ENCODE measurements at regions not wholly inside any gene's neighbourhood (a gene's known extent, or its start where the extent isn't known, plus 50 kb on each side); places are given as distances from the start of the nearest gene placed in this dataset.

DNA sequence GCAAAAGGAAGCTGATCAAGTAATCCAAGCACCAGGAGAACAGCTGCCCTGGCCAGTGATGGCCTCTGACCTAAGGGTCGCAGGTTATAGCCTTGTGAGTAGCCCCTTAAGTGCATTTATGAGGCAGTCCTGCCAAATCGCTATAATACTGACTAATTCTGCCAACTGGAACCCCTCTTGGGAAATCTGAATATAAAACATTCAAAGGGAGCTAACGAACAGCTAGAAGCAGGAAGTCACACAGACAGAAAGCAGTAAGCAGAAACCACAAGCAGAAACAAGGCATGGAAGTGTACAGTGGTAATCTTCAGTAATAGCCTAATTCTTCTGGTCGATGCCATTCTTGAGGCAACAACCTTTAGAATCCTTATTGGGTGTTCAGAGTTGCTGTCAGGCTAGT, 521.3 kb downstream of the METTL4 start:
- DNase-seq (ENCODE audit: low spot score): no peak

DNA sequence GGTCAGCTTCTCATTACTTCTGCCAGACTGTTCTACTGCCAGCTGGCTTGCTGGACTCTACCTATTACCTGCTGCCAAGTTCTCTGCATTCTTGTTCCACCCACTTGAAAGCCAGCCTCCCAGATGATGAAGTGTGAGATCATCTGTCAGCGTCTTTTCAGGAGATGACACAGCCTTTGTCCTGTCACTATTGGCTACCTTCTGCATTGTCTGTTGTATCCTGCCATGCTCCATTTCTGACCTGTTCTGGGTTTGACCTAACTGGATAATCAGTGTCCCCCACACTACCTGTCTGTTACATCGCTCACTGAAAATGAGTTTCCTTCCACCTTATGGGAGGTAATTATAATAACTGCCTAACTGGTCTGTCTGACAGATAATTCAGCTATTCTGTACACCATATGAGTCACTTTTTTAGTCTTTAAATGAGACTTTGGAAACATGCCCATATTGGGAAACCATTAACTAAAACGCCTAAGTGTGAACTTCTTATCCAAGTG, 520.6 kb downstream of the METTL4 start:
- no peak for DNase-seq (ENCODE audit: low spot score)

DNA sequence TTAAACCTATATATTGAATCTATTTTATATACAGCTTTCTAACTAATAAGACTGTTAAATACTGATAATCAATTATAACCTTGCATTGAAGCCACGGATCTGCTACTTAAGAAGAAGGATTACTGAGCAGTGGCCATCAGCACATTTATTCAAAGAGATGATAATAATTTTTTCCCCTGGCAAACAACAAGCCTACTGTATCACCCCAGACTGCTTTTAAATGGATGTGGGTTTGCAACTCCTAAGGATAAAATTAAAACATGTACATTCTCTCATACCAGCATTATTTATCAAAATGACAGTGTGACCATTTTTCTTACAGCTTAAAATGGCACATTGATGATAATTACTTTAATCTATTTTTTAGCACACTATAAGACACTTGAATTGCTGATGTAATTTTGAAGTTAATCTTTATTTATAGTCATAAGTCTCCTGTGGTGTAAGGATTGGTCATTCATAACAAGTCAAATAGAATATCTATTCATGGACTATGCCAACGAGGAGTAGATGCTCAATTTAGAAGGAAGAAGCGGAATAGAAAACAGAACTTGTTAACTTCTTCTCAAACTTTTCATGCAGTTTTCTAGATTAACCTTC, 517.7 kb downstream of the METTL4 start:
- no peak for DNase-seq (ENCODE audit: low spot score)

DNA sequence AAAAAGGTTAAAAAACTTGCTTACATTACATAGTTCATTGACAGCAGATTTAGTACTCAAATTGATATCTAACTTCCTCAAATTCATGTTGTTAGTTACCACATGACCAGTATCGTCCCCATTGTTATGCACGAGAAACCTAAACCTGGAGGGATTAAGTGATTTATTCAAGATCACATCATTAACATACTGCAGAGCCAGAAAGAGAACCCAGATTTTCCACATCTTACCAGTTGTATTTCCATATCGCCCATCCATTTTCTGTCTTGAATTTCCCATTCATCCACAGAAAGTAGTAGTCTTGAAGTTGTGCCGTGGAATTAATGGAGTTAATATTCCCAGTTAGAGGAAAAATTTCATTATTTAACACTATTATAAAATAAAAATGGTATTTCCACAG, 512.0 kb downstream of the METTL4 start:
- DNase-seq (ENCODE audit: low spot score): no peak

DNA sequence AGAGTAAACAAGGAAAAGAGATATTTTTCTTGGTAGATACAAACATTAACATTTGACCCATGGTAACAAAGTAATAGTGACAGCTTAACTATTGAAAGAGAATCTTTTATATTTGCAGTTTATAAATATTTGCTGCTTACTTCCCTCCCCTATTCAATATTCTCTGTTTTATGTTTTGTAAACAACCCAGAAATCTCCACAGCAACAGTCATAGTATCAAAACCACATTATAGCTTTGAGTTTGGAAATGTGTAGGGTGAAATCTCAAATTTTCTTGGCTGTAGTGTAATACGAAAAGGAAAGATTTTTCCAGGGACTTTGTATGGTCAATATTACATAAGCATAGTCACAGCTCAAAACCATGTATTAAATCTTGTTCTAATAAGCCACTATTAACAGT, 511.2 kb downstream of the METTL4 start:
- DNase-seq (ENCODE audit: low spot score): no peak

- DNase-seq (ENCODE audit: low spot score): no peak
Measured at GRCh38 chr18:2070631-2071030, 500.7 kb downstream of the METTL4 start.

- no peak for DNase-seq (ENCODE audit: low spot score)
Measured at GRCh38 chr18:2075499-2075898, 495.8 kb downstream of the METTL4 start.

GRCh38 chr18:2082676-2083075, 488.6 kb downstream of the METTL4 start:
- DNase-seq (ENCODE audit: low spot score): no peak

DNA sequence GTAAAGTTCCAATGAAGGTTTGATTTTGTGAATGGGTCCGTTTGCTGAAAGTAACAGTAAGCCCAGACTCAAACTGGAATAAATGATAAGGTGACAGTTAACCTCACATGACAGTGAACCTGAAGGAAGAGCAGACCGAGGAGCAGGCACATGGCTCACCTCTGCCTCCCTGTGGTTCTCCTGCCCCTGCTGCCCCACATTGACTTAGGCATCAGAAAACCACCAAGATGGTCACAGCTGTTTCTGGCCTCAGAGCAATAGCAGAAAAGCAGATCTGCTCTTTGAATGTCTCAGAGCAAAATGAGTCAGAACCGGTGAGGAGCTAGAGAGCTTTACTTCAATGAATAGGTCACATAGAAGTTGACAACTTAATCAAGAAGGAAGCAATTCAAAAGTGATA, 487.6 kb downstream of the METTL4 start:
- peak; percentile 28 for DNase-seq (ENCODE audit: low spot score)

DNA sequence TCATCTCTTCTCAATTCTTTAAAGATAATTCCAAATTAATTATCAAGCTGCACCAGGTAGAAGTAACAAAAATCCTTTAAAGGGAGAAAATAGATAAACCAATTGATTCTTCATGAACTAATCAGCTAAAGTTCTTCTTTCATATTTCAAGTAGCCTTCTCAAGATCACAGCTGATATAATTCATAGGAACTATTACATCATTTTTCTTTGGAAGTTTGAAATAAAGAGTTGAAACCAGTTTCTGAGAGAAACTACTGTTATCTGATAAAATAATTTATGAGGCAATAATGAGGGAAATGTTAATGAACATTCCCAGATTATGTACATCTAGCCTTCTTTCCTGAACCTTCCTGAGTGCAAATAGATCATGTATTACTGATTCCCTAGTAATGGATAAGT, 484.9 kb downstream of the METTL4 start:
- no peak for DNase-seq (ENCODE audit: low spot score)

GRCh38 chr18:2087877-2088673, 483.2 kb downstream of the METTL4 start:
- DNase-seq (ENCODE audit: low spot score): no peak

GRCh38 chr18:2089396-2089795, 481.9 kb downstream of the METTL4 start:
- no peak for DNase-seq (ENCODE audit: low spot score)

DNA sequence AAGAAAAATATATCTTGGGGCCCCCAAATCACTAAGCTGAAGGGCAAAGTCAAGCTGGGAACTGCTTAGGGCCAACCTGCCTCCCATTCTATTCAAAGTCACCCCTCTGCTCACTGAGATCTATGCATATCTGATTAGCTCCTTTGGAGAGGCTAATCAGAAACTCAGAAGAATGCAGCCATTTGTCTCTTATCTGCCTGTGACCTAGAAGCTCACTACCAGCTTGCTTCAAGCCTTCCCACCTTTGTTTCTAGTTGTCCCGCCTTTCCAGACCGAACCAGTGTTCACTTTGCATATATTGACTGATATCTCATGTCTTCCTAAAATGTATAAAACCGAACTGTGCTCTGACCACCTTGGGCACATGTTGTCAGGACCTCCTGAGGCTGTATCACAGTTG, 479.4 kb downstream of the METTL4 start:
- DNase-seq (ENCODE audit: low spot score): no peak

- DNase-seq (ENCODE audit: low spot score): no peak
Measured at GRCh38 chr18:2096551-2096950, 474.8 kb downstream of the METTL4 start.

GRCh38 chr18:2100694-2101213, 470.6 kb downstream of the METTL4 start:
- DNase-seq (ENCODE audit: low spot score): no peak

DNA sequence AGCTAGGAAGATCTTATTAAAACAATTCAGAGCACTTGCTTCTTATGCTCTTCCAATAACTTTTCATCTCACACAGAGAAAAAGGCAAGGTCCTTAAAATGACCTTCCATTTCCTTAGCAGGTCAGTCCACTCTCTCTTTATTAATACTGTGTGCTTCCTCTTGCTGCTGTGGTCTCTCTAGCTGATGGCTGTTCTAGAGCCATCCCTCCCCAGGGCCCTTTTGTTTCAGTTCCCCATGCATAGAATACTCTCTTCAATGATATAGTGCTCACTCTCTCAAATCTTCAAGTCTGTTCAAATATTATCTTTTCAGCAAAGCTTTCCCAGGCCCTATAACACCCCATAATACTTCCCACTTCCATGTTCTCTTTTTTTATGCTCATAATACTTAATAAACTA, 469.3 kb downstream of the METTL4 start:
- no peak for DNase-seq (ENCODE audit: low spot score)

GRCh38 chr18:2103299-2103698, 468.0 kb downstream of the METTL4 start:
- DNase-seq (ENCODE audit: low spot score): no peak

DNA sequence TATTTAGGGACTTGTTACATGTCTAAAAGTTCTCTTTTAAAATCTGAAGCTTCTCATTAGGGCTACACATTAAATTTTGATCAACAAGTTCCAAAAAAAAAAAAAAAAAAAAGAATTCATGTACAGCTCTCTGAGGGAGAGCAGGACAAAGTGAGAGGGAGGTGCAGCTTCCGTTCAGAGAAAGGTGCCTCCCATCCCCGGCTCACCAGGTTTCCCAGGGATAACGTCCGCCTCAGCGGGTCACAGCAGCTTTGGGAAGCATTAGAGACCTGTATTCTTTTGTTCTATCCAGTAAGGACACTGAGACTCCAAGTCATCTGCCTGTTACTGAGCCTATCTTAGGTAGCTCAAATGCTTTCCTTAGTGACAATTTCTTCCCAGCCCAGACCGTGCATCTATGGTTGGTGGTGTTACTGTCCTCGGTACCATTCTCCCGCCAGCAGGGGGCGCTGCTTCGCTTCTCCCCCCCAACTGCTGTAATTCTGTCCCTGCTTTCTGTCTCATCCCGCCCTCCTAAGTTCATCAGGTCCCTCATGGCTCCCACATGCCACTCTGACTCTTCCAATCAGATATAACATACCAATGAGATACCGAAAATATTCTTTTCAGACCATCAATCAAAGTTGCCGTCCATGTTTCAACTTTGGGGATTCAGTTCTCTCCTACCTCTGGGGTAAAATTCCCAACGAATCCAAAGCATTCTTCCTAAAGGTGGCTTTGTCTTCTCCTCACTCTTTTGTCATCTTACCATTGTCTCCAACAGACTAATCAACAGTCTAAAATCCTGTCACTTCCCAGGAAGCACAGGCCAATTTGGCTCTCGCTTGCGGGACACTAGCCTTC, 466.5 kb downstream of the METTL4 start:
- peak; percentile 70 for DNase-seq (ENCODE audit: low spot score)

- no peak for DNase-seq (ENCODE audit: low spot score)
Measured at GRCh38 chr18:2108591-2108990, 462.7 kb downstream of the METTL4 start.

- DNase-seq (ENCODE audit: low spot score): no peak
Measured at GRCh38 chr18:2111456-2111855, 459.8 kb downstream of the METTL4 start.

DNA sequence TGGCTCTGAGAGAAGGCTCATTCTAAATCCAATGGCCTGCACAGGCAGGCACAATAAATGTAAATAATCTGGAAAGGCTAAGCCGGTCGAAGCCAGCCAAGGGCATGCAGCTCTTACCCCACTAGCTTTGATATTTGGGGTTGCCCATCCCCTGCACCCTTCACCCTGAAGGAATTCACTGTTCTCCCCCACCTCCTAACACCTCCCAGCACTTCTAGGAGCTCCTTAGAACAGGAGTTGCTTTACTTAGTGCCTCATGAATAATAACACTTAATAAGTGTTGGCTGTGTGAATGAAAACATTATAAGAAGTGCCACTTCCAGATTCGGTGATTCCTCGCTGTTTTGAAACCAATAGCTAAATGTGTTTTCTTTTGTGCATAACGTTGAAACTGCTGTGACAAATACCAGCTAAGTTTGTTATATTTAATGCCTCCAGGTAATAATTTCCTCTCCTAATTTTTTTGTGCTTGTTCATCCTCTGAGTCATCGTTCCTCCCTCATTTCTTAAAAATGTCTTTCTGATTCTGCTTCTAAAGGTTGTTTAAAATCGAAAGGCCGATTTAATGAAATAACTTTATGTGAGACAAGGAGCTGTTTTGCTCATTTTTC, 458.8 kb downstream of the METTL4 start:
- no peak for DNase-seq (ENCODE audit: low spot score)

- no peak for DNase-seq (ENCODE audit: low spot score)
Measured at GRCh38 chr18:2114289-2114688, 457.0 kb downstream of the METTL4 start.
